Vagina (tissue), 2 donors: ENCODE measurements at regions not wholly inside any gene's neighbourhood (a gene's known extent, or its start where the extent isn't known, plus 50 kb on each side); places are given as distances from the start of the nearest gene placed in this dataset.

Source experiments
- DNase-seq, 2 donors: peaks; one replicate each; pipeline ENCODE4 v3.0.0-alpha.2; 2017; ENCODE audit errors: extremely low spot score in 2 of 2
- H3K27ac ChIP-seq: fragments of 200-600 bp; sonication (generic); one replicate; pipeline ENCODE4 v1.5.1; 2019
- H3K27me3 ChIP-seq: fragments of 200-600 bp; sonication (generic); one replicate; pipeline ENCODE4 v1.5.1; 2019
- H3K36me3 ChIP-seq, 2 donors: fragments of 200-600 bp; sonication (generic); one replicate each; pipeline ENCODE4 v1.5.1; 2017 to 2019
- H3K4me1 ChIP-seq: fragments of 200-600 bp; sonication (generic); one replicate; pipeline ENCODE4 v1.5.1; 2019
- H3K4me3 ChIP-seq, 2 donors: fragments of 200-600 bp; sonication (generic); 1 replicate in 1 of 2; 2 replicates in 1 of 2; pipeline ENCODE4 v1.5.1; 2016 to 2019
- H3K9me3 ChIP-seq: fragments of 200-600 bp; sonication (generic); one replicate; pipeline ENCODE4 v1.5.1; 2019
- CTCF ChIP-seq, 3 experiments: fragments of 450-650 bp in 2 of 3; fragments of 200-600 bp in 1 of 3; sonication (generic) in 1 of 3; IDR thresholded peaks; one replicate each; pipeline ENCODE4 v1.5.1; 2017 to 2019; ENCODE audit warnings: antibody characterized with exemption in 3 of 3, mild to moderate bottlenecking in 2 of 3, moderate library complexity in 2 of 3
- POLR2A ChIP-seq, 2 donors: fragments of 450-650 bp; IDR thresholded peaks; one replicate each; pipeline ENCODE4 v1.6.1; 2017; ENCODE audit warnings: antibody characterized with exemption in 2 of 2, mild to moderate bottlenecking in 2 of 2, moderate library complexity in 2 of 2
- POLR2AphosphoS5 ChIP-seq, 2 donors: sonication (generic); formaldehyde crosslinking; IDR thresholded peaks; one replicate each; pipeline ENCODE4 v1.9.0; 2017; ENCODE audit warnings: antibody characterized with exemption in 2 of 2, mild to moderate bottlenecking in 2 of 2, low read depth in 1 of 2; ENCODE audit not compliant: insufficient read depth in 1 of 2
- intact Hi-C: fragments of 100-400 bp; cut with DNase I; formaldehyde crosslinking; loops from one replicate; pipeline ENCODE4 v1.15.1; 2023

- TF ChIP-seq POLR2AphosphoS5 (IDR thresholded peaks at IDR 0.05; ENCODE audit: insufficient read depth in 1 of 2, low read depth in 1 of 2) (no peak), POLR2A (IDR thresholded peaks at IDR 0.05) (no peak), CTCF (IDR thresholded peaks at IDR 0.05) (no peak)
- Histone ChIP-seq H3K36me3 (no peaks in the 10 kb centered on the region), H3K4me3 (no peak overlapping the region), H3K27me3 (no peaks in the 10 kb centered on the region), H3K4me1 (no peaks in the 10 kb centered on the region), H3K27ac (no peak overlapping the region), H3K9me3 (no peaks in the 10 kb centered on the region)
- no peak for DNase-seq
- intact Hi-C loops, result no loop called here
These were observed 61.3 kb upstream of the MYT1L start for GRCh38 chr2:2392332-2392731.

- TF ChIP-seq CTCF (IDR thresholded peaks at IDR 0.05) (no peak), POLR2AphosphoS5 (IDR thresholded peaks at IDR 0.05; ENCODE audit: insufficient read depth in 1 of 2, low read depth in 1 of 2) (no peak), POLR2A (IDR thresholded peaks at IDR 0.05) (no peak)
- no peak overlapping the region for H3K4me3 ChIP-seq
- no peaks in the 10 kb centered on the region for H3K36me3 ChIP-seq
- no peaks in the 10 kb centered on the region for H3K9me3 ChIP-seq
- no peak overlapping the region for H3K27ac ChIP-seq
- no peaks in the 10 kb centered on the region for H3K27me3 ChIP-seq
- no peak for DNase-seq
- intact Hi-C loops, result no loop called here
- no peaks in the 10 kb centered on the region for H3K4me1 ChIP-seq
These were observed 58.1 kb upstream of the MYT1L start for GRCh38 chr2:2389215-2389614.
